ENCODE measurements at regions not wholly inside any gene's neighbourhood (a gene's known extent, or its start where the extent isn't known, plus 50 kb on each side); places are given as distances from the start of the nearest gene placed in this dataset.
A peak's percentile ranks its signal among the peaks of the same experiment; 100 is the strongest.

- no peak for TF ChIP-seq CTCF (IDR thresholded peaks at IDR 0.05; ENCODE audit: extremely low read depth, insufficient read depth, missing control alignments)
- in situ Hi-C loops (cut with MboI; ENCODE audit: low pct_unique_long_range_greater_than_20kb, low sequenced_read_pairs, unreplicated experiment), result no loop called here
- no peak for DNase-seq (ENCODE audit: low spot score)
Measured at GRCh38 chr9:73613092-73613701, 461.5 kb downstream of the ANXA1 start.

DNA sequence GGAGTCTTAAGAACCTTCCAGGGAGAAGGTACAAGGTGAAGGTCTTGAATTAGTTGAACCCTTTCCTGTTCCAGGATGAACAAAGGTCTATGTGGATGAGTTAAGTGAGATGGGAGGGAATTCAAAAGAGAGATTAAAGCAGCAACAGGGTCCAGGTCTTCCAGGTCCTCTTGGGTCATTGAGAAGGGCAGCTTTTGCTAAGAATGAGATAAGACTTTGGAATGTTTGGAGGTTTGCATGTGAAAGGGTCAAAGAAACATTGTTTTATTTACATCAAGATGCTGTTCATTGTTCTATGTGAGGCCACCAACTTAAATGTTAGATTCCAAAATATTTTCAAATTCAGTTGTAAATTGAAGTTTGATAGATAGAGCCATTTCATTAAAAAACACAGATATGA lies 463.9 kb downstream of the ANXA1 start:
- no peak for TF ChIP-seq CTCF (IDR thresholded peaks at IDR 0.05; ENCODE audit: extremely low read depth, insufficient read depth, missing control alignments)
- DNase-seq (ENCODE audit: low spot score), result no peak
- in situ Hi-C loops (cut with MboI; ENCODE audit: low pct_unique_long_range_greater_than_20kb, low sequenced_read_pairs, unreplicated experiment), result no loop called here

- DNase-seq (ENCODE audit: low spot score), result no peak
- in situ Hi-C loops (cut with MboI; ENCODE audit: low pct_unique_long_range_greater_than_20kb, low sequenced_read_pairs, unreplicated experiment), result no loop called here
- no peak for TF ChIP-seq CTCF (IDR thresholded peaks at IDR 0.05; ENCODE audit: extremely low read depth, insufficient read depth, missing control alignments)
Measured at GRCh38 chr9:73617586-73617985, 465.9 kb downstream of the ANXA1 start.

DNA sequence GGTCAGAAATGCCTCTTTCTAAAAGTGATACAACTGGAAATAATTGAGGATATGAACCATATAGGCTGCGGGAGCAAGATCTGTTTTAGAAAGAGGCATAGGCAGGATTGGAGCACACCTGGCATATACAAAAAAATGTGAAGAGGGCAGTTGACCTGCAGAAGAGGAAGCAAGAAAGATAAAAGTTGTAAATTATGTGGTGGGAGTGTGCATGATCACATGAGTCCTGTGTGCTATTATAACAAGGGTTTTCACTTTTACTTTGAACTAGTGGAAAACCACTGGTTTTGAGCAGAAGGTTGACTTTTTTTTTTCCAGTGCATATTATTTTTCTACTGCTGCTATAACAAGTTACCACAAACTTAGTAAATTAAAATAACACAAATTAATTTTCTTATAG lies 489.3 kb downstream of the ANXA1 start:
- TF ChIP-seq CTCF (IDR thresholded peaks at IDR 0.05; ENCODE audit: extremely low read depth, insufficient read depth, missing control alignments), result no peak
- DNase-seq (ENCODE audit: low spot score), result peak; percentile 7
- in situ Hi-C loops (cut with MboI; ENCODE audit: low pct_unique_long_range_greater_than_20kb, low sequenced_read_pairs, unreplicated experiment), result no loop called here

DNA sequence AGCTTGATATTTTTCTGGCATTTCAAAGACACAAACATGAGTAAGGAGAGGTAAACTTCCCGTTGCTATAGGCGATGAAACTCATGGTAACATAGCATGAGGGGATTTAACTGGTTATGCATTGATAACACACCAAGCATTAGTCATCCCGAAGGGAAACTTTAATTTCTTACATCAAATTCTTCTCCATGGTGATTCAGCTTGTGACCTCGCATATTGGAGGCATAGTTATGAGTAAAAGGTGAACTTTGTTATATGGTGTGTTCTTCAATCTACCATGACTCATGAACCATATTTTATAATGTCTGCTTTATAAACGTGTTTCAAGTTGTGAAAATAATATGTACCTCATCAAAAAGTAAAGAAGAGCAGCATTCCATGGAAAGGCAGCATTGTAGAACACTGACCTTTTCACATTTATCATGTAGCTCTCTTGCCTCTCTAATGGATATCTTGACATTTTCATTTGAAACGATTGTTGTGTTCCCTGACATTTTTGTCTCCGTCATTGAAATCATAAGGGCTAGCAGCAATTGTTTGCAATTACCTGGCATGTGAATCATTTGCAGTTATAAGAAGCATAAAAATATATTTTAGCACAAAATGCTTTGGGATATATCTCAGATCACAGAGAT lies 491.8 kb downstream of the ANXA1 start:
- TF ChIP-seq CTCF (IDR thresholded peaks at IDR 0.05; ENCODE audit: extremely low read depth, insufficient read depth, missing control alignments), result no peak
- DNase-seq (ENCODE audit: low spot score), result no peak
- in situ Hi-C loops (cut with MboI; ENCODE audit: low pct_unique_long_range_greater_than_20kb, low sequenced_read_pairs, unreplicated experiment), result no loop called here

- in situ Hi-C loops (cut with MboI; ENCODE audit: low pct_unique_long_range_greater_than_20kb, low sequenced_read_pairs, unreplicated experiment), result no loop called here
- no peak for DNase-seq (ENCODE audit: low spot score)
- no peak for TF ChIP-seq CTCF (IDR thresholded peaks at IDR 0.05; ENCODE audit: extremely low read depth, insufficient read depth, missing control alignments)
Measured at GRCh38 chr9:73647560-73647959, 495.9 kb downstream of the ANXA1 start.
